ENCODE measurements at regions not wholly inside any gene's neighbourhood (a gene's known extent, or its start where the extent isn't known, plus 50 kb on each side); places are given as distances from the start of the nearest gene placed in this dataset.
"Not testable (repeated sequence)": the region's sequence is repeated elsewhere in the genome, so short reads cannot be mapped to it uniquely, and the experiment has no call there.

- no peak for DNase-seq (ENCODE audit: low read depth in 2 of 2, low spot score in 1 of 2)
These were observed 132.1 kb upstream of the SATB1 start for GRCh38 chr3:18557216-18557615.

- DNase-seq (ENCODE audit: low read depth in 2 of 2, low spot score in 1 of 2) = peak; percentile 30 to 55
These were observed 131.5 kb upstream of the SATB1 start for GRCh38 chr3:18556503-18557135.

- no peak for DNase-seq (ENCODE audit: low read depth in 2 of 2, low spot score in 1 of 2)
These were observed 130.9 kb upstream of the SATB1 start for GRCh38 chr3:18556001-18556408.

DNA sequence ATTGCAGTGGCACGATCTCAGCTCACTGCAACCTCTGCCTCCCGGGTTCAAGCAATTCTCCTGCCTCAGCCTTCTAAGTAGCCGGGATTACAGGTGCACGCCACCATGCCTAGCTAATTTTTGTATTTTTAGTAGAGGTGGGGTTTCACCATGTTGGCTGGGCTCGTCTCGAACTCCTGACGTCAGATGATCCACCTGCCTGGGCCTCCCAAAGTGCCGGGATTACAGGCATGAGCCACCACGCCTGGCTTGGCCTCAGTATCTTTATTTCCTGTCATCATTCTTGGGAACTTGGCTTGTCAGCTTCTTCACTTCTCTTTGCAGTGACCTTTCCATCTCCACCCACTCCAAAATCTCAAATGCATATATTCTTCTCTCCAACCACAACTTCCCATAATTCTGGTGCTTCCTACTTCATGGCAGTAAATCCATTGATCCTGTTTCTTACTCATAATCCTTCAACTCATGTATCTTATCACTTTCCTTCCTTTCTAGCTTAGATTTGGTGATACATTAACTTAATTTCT is 127.5 kb upstream of the SATB1 start:
- not testable (repeated sequence) for DNase-seq (ENCODE audit: low read depth in 2 of 2, low spot score in 1 of 2)

DNA sequence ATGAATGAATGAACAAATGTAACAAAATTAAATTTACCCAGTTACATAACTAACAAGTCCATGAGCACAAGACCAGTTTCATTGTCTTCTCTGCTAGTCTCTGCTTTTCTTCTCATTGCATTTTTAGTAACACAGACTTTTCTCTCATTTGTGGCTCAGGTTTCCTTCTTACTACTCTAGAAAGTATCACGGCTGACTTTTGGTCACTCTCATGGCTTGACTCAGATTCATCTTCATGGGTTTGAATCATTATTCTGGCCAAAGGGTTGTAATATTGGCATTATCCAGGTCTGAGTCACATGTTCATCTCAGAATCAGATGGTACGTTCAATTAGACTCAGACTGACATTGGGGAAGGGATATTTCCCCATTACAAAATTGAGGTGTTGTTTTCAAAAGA is 121.5 kb upstream of the SATB1 start:
- no peak for DNase-seq (ENCODE audit: low read depth in 2 of 2, low spot score in 1 of 2)

GRCh38 chr3:18544146-18544545 is 119.0 kb upstream of the SATB1 start:
- DNase-seq (ENCODE audit: low read depth in 2 of 2, low spot score in 1 of 2) = no peak

GRCh38 chr3:18538463-18539230 is 113.5 kb upstream of the SATB1 start:
- no peak for DNase-seq (ENCODE audit: low read depth in 2 of 2, low spot score in 1 of 2)

GRCh38 chr3:18533039-18533438 is 107.9 kb upstream of the SATB1 start:
- no peak for DNase-seq (ENCODE audit: low read depth in 2 of 2, low spot score in 1 of 2)

DNA sequence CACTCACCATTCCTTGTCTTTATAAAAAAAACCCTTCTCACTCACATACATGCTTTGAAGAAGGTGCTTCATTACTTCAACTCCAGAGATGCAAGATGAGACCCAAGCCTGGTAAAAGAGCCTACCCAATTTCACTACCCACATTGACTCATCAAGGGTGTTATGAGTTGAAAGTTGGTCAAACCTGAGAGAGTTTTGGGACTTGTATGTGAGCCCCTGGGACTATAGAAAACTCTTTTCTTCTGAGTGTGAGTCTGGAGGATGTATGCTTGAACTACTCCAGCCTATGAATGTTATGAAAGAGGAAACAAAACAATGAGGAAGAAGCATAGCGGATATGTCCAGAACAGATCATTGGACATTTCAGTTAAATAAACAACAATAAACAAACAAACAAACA is 106.5 kb upstream of the SATB1 start:
- no peak for DNase-seq (ENCODE audit: low read depth in 2 of 2, low spot score in 1 of 2)

GRCh38 chr3:18529631-18530030 is 104.5 kb upstream of the SATB1 start:
- DNase-seq (ENCODE audit: low read depth in 2 of 2, low spot score in 1 of 2) = no peak

GRCh38 chr3:18527691-18528090 is 102.6 kb upstream of the SATB1 start:
- no peak for DNase-seq (ENCODE audit: low read depth in 2 of 2, low spot score in 1 of 2)

DNA sequence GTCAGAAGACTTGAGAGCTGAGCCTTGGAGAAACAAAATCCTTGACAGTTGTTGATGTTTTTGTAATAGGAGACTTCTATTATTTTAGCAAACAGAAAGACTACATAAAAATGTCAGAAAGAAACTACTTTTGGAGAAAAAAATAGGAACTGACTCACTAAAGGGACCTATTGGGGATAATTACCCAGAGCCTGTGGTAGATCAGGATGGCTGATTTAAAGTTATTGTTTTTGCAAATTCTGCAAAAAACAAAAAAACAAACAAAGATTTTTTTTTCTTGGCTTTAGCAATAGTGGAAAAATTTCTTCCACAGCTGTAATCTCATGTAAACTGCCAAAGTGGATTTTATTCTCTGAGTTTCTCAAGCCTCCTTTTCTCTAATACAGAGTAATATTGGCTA is 101.5 kb upstream of the SATB1 start:
- DNase-seq (ENCODE audit: low read depth in 2 of 2, low spot score in 1 of 2) = no peak

DNA sequence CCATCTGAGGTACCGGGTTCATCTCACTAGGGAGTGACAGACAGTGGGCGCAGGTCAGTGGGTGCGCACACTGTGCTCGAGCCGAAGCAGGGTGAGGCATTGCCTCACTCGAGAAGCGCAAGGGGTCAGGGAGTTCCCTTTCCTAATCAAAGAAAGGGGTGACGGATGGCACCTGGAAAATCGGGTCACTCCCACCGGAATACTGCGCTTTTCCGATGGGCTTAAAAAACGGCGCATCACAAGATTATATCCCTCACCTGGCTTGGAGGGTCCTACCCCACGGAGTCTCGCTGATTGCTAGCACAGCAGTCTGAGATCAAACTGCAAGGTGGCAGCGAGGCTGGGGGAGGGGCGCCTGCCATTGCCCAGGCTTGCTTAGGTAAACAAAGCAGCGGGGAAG is 91.0 kb upstream of the SATB1 start:
- not testable (repeated sequence) for DNase-seq (ENCODE audit: low read depth in 2 of 2, low spot score in 1 of 2)

DNA sequence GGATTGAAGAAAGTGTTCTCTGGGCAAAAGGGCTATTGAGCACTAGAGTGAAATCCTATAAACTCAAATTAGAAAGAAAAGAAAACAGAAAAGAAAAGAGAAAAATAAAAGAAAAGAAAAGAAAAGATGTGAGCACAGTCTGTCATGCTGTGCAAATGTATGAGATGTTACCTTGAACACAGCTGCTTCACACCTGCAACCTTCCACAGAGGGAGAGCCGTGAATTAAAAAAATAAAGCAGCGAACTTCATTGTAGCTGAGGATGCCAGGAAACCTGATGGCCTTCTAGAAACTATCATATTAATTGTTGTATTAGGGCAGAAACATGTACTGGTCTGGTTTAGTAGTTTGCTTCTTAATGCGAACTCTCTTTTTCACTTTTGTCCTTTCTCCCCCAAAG is 88.0 kb upstream of the SATB1 start:
- no peak for DNase-seq (ENCODE audit: low read depth in 2 of 2, low spot score in 1 of 2)

GRCh38 chr3:18512007-18512406 is 86.9 kb upstream of the SATB1 start:
- DNase-seq (ENCODE audit: low read depth in 2 of 2, low spot score in 1 of 2) = no peak

GRCh38 chr3:18510947-18511346 is 85.8 kb upstream of the SATB1 start:
- DNase-seq (ENCODE audit: low read depth in 2 of 2, low spot score in 1 of 2) = no peak

- no peak for DNase-seq (ENCODE audit: low read depth in 2 of 2, low spot score in 1 of 2)
These were observed 82.2 kb upstream of the SATB1 start for GRCh38 chr3:18507333-18507732.

- no peak for DNase-seq (ENCODE audit: low read depth in 2 of 2, low spot score in 1 of 2)
These were observed 79.9 kb upstream of the SATB1 start for GRCh38 chr3:18505056-18505455.

GRCh38 chr3:18501679-18502343 is 76.7 kb upstream of the SATB1 start:
- no peak for DNase-seq (ENCODE audit: low read depth in 2 of 2, low spot score in 1 of 2)

DNA sequence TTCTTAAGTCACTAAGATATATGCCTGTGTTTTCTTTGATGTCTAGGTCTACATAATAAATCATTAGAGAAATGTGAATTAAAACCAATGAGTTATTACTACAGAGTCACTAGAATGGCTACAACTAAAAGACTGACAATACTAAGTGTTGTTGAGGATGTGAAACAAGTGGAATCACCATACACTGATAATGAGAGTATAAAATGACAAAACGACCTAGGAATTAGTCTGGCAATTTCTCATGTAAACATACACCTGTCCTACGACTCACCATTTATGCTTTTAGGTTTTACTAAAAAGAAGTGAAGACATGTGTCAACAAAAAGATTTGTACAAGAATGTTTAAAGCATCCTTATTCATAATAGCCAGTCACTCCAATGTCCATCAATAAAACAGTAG is 75.2 kb upstream of the SATB1 start:
- DNase-seq (ENCODE audit: low read depth in 2 of 2, low spot score in 1 of 2) = no peak

DNA sequence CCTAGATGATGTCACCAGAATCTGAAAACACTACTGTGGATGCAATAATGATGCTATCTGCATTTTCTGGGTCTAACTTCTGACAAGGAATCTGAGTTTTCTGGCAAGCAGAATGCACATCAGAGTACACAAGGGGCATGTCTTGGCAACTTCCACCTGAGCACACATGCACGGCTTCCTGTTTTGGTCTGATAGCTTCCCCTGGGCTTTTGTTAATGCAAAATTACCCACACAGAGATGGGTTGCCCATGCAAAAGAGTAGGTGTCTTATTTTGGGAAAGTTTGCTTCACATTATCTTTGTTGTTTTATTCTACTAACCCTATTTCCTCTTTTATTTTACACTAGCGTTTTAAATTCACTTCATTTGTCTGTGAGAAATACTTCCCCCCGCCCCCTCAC is 74.2 kb upstream of the SATB1 start:
- DNase-seq (ENCODE audit: low read depth in 2 of 2, low spot score in 1 of 2) = no peak

GRCh38 chr3:18494251-18494650 is 69.1 kb upstream of the SATB1 start:
- no peak for DNase-seq (ENCODE audit: low read depth in 2 of 2, low spot score in 1 of 2)
